ENCODE measurements at regions not wholly inside any gene's neighbourhood (a gene's known extent, or its start where the extent isn't known, plus 50 kb on each side); places are given as distances from the start of the nearest gene placed in this dataset.

- no peak for DNase-seq (ENCODE audit: low spot score)
- TF ChIP-seq CTCF (IDR thresholded peaks at IDR 0.05; ENCODE audit: extremely low read depth, missing control alignments): no peak
These were observed 190.9 kb upstream of the SLC24A3 start for GRCh38 chr20:19021406-19022117.

GRCh38 chr20:19022118-19022575 lies 190.3 kb upstream of the SLC24A3 start:
- TF ChIP-seq CTCF (IDR thresholded peaks at IDR 0.05; ENCODE audit: extremely low read depth, missing control alignments): no peak
- DNase-seq (ENCODE audit: low spot score): no peak

GRCh38 chr20:19022791-19023448 lies 189.5 kb upstream of the SLC24A3 start:
- DNase-seq (ENCODE audit: low spot score): no peak
- TF ChIP-seq CTCF (IDR thresholded peaks at IDR 0.05; ENCODE audit: extremely low read depth, missing control alignments): no peak

- TF ChIP-seq CTCF (IDR thresholded peaks at IDR 0.05; ENCODE audit: extremely low read depth, missing control alignments): no peak
- DNase-seq (ENCODE audit: low spot score): no peak
These were observed 188.0 kb upstream of the SLC24A3 start for GRCh38 chr20:19024296-19025035.

GRCh38 chr20:19025430-19026120 lies 186.9 kb upstream of the SLC24A3 start:
- no peak for TF ChIP-seq CTCF (IDR thresholded peaks at IDR 0.05; ENCODE audit: extremely low read depth, missing control alignments)
- no peak for DNase-seq (ENCODE audit: low spot score)

GRCh38 chr20:19026121-19026878 lies 186.1 kb upstream of the SLC24A3 start:
- no peak for TF ChIP-seq CTCF (IDR thresholded peaks at IDR 0.05; ENCODE audit: extremely low read depth, missing control alignments)
- DNase-seq (ENCODE audit: low spot score): peak; percentile 52

Data from GM20000 (cell line).